K562 (cell line): ENCODE measurements at regions not wholly inside any gene's neighbourhood (a gene's known extent, or its start where the extent isn't known, plus 50 kb on each side); places are given as distances from the start of the nearest gene placed in this dataset.

Experiments
- L3MBTL2 ChIP-seq: fragments of 450-650 bp; IDR thresholded peaks from 2 replicates; pipeline ENCODE4 v1.6.1; 2016; ENCODE audit warnings: mild to moderate bottlenecking, moderate library complexity
- MAFK ChIP-seq: IDR thresholded peaks from 2 replicates; pipeline ENCODE4 v1.6.1; 2011; ENCODE audit warnings: low read length, improper control_type of control experiment
- ZNF3 ChIP-seq: fragments of 250-450 bp; sonication (Bioruptor Pico); IDR thresholded peaks from 2 replicates; pipeline ENCODE4 v1.5.0; 2021; ENCODE audit warnings: mild to moderate bottlenecking, moderate library complexity

DNA sequence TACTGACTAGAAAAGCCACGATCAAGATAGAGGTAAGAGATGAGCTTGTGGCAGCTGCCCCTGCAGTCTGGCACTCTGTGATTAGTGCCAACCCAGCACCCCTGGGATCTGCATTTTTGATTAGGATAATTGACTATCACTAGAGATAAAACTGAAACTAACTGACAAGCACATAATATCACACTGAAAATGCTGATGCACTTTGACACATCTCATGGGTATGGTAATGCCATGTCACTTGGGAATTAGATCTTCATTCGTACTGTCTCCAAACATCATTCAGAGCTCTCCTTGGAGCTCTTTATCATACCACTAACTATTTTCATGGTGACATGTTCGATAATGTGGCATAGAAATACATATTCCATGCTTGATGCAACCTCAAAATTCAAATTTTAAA, 612.9 kb upstream of the BTBD3 start:
- TF ChIP-seq L3MBTL2 (no peak), MAFK (no peak), ZNF3 (no peak)
